Adrenal gland (tissue), 5 donors: ENCODE measurements at regions not wholly inside any gene's neighbourhood (a gene's known extent, or its start where the extent isn't known, plus 50 kb on each side); places are given as distances from the start of the nearest gene placed in this dataset.

ENCODE experiments used
- CTCF ChIP-seq, 6 experiments: fragments of 450-650 bp in 4 of 6; fragments of 200-600 bp in 2 of 6; sonication (generic) in 1 of 6; IDR thresholded peaks; 1 replicate in 5 of 6; 2 replicates in 1 of 6; pipeline versions ENCODE4 v1.5.1 to v1.8.0; 2016 to 2021; ENCODE audit warnings: antibody characterized with exemption in 6 of 6, mild to moderate bottlenecking in 2 of 6, moderate library complexity in 1 of 6
- POLR2A ChIP-seq, 2 donors: fragments of 450-650 bp; IDR thresholded peaks; one replicate each; pipeline ENCODE4 v1.6.1; 2017; ENCODE audit warnings: antibody characterized with exemption in 2 of 2, mild to moderate bottlenecking in 2 of 2, moderate library complexity in 1 of 2
- donor health status: DM: no; HTN: no; CAD: no.

- TF ChIP-seq POLR2A (IDR thresholded peaks at IDR 0.05) (no peak), CTCF (IDR thresholded peaks at IDR 0.05) (no peak)
These were observed 89.6 kb upstream of the AADACL2 start for GRCh38 chr3:151644020-151644620.
